Lung (tissue), 11 donors: ENCODE measurements at regions not wholly inside any gene's neighbourhood (a gene's known extent, or its start where the extent isn't known, plus 50 kb on each side); places are given as distances from the start of the nearest gene placed in this dataset.

ENCODE experiments used
- ATAC-seq: fragments of 200-7000 bp; cut with Tn5 transposase; one replicate; pipeline ENCODE4 v1.9.1; 2020; ENCODE audit warnings: moderate number of reproducible peaks; ENCODE audit not compliant: insufficient read depth, low FRiP score
- DNase-seq, 3 donors: peaks; one replicate each; pipeline ENCODE4 v3.0.0-alpha.2; 2013 to 2017
- H3K27ac ChIP-seq, 2 donors: one replicate each; pipeline ENCODE4 v1.5.1; 2013; ENCODE audit warnings: mild to moderate bottlenecking in 2 of 2, moderate library complexity in 2 of 2, control low read depth in 1 of 2, inconsistent platforms in 1 of 2, low read depth in 1 of 2, low read length in 1 of 2
- H3K27me3 ChIP-seq, 3 donors: one replicate each; pipeline ENCODE4 v1.5.1; 2013; ENCODE audit warnings: low read length in 2 of 3; ENCODE audit not compliant: control insufficient read depth in 3 of 3, insufficient read depth in 3 of 3
- H3K36me3 ChIP-seq, 4 donors: one replicate each; pipeline ENCODE4 v1.5.1; 2013; ENCODE audit warnings: low read length in 4 of 4, mild to moderate bottlenecking in 1 of 4, moderate library complexity in 1 of 4; ENCODE audit not compliant: control insufficient read depth in 4 of 4, insufficient read depth in 4 of 4
- H3K4me1 ChIP-seq, 5 donors: one replicate each; pipeline ENCODE4 v1.5.1; 2013; ENCODE audit warnings: low read length in 5 of 5, mild to moderate bottlenecking in 2 of 5, moderate library complexity in 1 of 5; ENCODE audit not compliant: control insufficient read depth in 5 of 5, insufficient read depth in 5 of 5
- H3K4me3 ChIP-seq: one replicate; pipeline ENCODE4 v1.5.1; 2013; ENCODE audit warnings: mild to moderate bottlenecking, control low read depth, moderate library complexity
- H3K9ac ChIP-seq, 2 donors: one replicate each; pipeline ENCODE4 v1.5.1; 2013; ENCODE audit warnings: low read length in 2 of 2, control low read depth in 1 of 2; ENCODE audit not compliant: insufficient read depth in 1 of 2
- H3K9me3 ChIP-seq, 4 donors: one replicate each; pipeline ENCODE4 v1.5.1; 2013; ENCODE audit warnings: low read length in 3 of 4, mild to moderate bottlenecking in 1 of 4, moderate library complexity in 1 of 4; ENCODE audit not compliant: control insufficient read depth in 4 of 4, insufficient read depth in 3 of 4
- WGBS, 2 donors: extraction: QIAGEN DNeasy Blood & Tissue Kit; methylation state at CpG; one replicate each; pipeline ENCODE4 v1.1.7; 2013; 5-methylcytosine and 5-hydroxymethylcytosine counted together
- TF ChIP-seq, protein P1 (sequence below): IDR thresholded peaks from 2 replicates; pipeline ENCODE4 v1.5.1; 2012; ENCODE audit warnings: mild to moderate bottlenecking; ENCODE audit errors: control extremely low read depth, extremely low read depth
- donor health status: control.
- donor health status: control.
- donor health status: Bipolar disorder and iron deficiency.
- donor health status: healthy.
- donor health status: DM: yes; HTN: yes; CAD: no.

DNA sequence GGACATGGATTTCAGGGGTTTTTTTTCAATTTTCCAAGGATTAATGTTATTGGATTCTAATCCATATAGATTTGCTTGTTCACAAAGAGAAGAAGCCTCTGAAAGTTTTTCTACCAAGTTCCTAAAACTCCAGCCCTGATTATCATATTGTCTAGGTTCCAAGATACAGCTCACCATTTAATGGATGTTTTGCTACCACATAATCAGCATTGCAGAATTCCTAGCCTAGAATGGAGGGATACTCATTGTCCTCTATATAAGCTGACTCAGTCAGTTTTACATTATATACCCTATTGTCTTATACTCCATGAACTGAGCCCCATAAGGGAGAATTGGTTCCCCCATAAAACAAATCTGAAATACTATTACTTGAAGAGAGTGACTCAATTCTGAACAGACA lies 664.7 kb upstream of the FAM241A start:
- Histone ChIP-seq H3K9me3 (peaks cover 0 to 2% (median 0%) of the 10 kb centered on the region in 4 donors), H3K36me3 (no peaks in the 10 kb centered on the region), H3K9ac (no peak overlapping the region), H3K27me3 (no peaks in the 10 kb centered on the region), H3K4me1 (no peaks in the 10 kb centered on the region), H3K27ac (no peak overlapping the region), H3K4me3 (no peak overlapping the region)
- TF ChIP-seq, protein P1, sequence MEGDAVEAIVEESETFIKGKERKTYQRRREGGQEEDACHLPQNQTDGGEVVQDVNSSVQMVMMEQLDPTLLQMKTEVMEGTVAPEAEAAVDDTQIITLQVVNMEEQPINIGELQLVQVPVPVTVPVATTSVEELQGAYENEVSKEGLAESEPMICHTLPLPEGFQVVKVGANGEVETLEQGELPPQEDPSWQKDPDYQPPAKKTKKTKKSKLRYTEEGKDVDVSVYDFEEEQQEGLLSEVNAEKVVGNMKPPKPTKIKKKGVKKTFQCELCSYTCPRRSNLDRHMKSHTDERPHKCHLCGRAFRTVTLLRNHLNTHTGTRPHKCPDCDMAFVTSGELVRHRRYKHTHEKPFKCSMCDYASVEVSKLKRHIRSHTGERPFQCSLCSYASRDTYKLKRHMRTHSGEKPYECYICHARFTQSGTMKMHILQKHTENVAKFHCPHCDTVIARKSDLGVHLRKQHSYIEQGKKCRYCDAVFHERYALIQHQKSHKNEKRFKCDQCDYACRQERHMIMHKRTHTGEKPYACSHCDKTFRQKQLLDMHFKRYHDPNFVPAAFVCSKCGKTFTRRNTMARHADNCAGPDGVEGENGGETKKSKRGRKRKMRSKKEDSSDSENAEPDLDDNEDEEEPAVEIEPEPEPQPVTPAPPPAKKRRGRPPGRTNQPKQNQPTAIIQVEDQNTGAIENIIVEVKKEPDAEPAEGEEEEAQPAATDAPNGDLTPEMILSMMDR: no peak
- no peak for DNase-seq
- ATAC-seq: no peak

DNA sequence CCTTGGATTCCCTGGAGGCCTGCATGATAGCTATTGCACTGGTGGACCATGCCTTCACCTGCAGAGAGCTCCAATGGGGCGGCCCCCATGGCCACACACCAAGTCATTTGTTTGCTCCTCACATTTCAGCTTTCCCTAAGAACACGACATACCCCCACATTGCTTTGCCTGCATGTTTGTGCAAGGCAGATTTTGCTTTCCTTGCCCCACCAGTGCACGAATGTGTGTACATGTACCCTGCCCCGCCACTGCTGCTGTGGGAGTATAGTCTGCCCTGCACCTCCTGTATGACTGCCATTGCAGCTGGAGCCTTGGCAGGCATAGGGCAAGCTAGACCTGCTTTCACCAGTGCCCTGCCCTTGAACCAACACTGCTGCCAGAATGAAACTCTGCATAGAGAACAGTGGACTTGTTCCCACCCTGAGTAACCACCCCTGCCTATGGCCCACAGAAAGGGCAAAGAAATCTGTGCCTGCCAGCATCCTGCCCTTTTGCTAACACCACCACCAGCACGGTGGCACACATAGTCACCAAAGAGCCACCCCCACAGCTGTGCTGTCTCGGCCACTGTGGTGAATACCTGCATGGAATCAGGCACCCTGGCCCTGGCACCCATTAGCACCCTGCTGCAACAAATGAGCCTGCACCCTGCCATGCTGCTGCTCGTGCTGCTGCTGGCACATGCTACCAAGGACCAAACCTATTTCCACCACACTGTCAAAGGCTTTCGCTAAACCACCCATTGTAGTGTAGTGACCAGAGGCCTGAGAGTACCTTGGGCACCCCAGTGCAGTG lies 661.7 kb upstream of the FAM241A start:
- no peaks in the 10 kb centered on the region for H3K27me3 ChIP-seq
- peaks cover 0 to 2% (median 0%) of the 10 kb centered on the region in 4 donors for H3K9me3 ChIP-seq
- H3K9ac ChIP-seq: no peak overlapping the region
- no peaks in the 10 kb centered on the region for H3K4me1 ChIP-seq
- no peak for ATAC-seq
- no peaks in the 10 kb centered on the region for H3K36me3 ChIP-seq
- TF ChIP-seq, protein P1: no peak
- H3K4me3 ChIP-seq: no peak overlapping the region
- 83% methylated on average over 8 of the region's 8 CpGs for WGBS, 2 donors
- no peak overlapping the region for H3K27ac ChIP-seq
- no peak for DNase-seq

DNA sequence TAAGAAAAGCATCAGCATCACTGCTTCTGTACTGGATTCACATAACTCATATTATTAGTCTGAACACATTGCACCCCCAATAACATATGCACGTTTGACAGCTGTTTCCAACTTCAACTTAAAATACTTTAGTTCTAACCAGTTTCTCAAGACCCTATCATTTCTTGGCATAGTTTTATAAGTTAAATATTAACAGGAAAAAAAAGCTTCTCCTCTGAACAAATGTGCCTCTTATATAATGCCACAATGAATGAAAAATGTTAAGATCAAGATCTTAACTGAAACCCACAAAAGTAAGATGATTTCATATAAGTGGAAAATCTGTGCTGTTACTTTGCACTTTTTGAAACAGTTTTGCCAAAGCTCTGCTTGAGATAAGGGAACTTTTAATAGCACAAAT lies 652.8 kb upstream of the FAM241A start:
- DNase-seq (peak in 2 of 3 donors; percentile 44 to 72), ATAC-seq (no peak)
- Histone ChIP-seq H3K27ac (no peak overlapping the region), H3K9me3 (no peaks in the 10 kb centered on the region), H3K36me3 (no peaks in the 10 kb centered on the region), H3K4me1 (no peaks in the 10 kb centered on the region), H3K9ac (no peak overlapping the region), H3K27me3 (no peaks in the 10 kb centered on the region), H3K4me3 (no peak overlapping the region)
- TF ChIP-seq, protein P1: no peak
- WGBS, 2 donors: 19 to 56% methylated on average over 1 of the region's 1 CpG

DNA sequence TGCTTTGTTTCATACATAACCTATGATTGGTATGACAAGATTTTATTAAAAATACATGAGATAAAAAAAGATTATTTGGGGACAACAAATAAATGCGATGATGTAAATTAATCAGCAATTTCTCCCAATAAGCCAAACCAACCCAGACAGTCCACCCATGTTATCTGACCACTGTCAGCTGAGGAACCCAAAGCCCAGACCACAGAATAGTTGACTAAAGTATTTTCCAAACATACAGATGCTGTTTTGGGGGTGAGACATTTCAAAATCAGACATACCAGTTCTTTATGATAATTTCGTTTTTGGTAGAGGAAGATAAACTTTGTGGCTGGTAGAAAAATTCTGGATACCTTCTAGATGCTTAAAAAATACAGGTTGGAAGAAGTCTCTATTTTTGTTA lies 650.8 kb upstream of the FAM241A start:
- TF ChIP-seq, protein P1: no peak
- Histone ChIP-seq H3K4me1 (peaks cover 0 to 14% (median 0%) of the 10 kb centered on the region in 5 donors), H3K9ac (no peak overlapping the region), H3K27me3 (no peaks in the 10 kb centered on the region), H3K36me3 (no peaks in the 10 kb centered on the region), H3K4me3 (no peak overlapping the region), H3K27ac (no peak overlapping the region), H3K9me3 (no peaks in the 10 kb centered on the region)
- DNase-seq (no peak), ATAC-seq (no peak)
- WGBS, 2 donors: 78 to 79% methylated on average over 2 of the region's 2 CpGs
